Kidney (tissue), 13 donors: ENCODE measurements at regions not wholly inside any gene's neighbourhood (a gene's known extent, or its start where the extent isn't known, plus 50 kb on each side); places are given as distances from the start of the nearest gene placed in this dataset.

Experiments used
- DNase-seq, 5 donors: peaks; one replicate each; pipeline ENCODE4 v3.0.0-alpha.2; 2013 to 2020
- FAIRE-seq: peaks from 2 replicates; lab custom pipeline; 2012; peaks lifted over from hg19 to GRCh38; lab: Jason Lieb, UNC
- H3K27ac ChIP-seq, 2 donors: one replicate each; pipeline ENCODE4 v1.7.0; 2013; ENCODE audit warnings: low read depth in 2 of 2, low read length in 2 of 2, inconsistent platforms in 1 of 2
- H3K27me3 ChIP-seq: one replicate; pipeline ENCODE4 v1.7.1; 2013; ENCODE audit warnings: low read length, inconsistent platforms; ENCODE audit not compliant: control insufficient read depth, insufficient read depth
- H3K36me3 ChIP-seq, 3 donors: one replicate each; pipeline versions ENCODE4 v1.7.0 to v1.7.1; 2013; ENCODE audit warnings: low read length in 3 of 3, control low read depth in 1 of 3, inconsistent platforms in 1 of 3; ENCODE audit not compliant: insufficient read depth in 3 of 3, control insufficient read depth in 2 of 3
- H3K4me1 ChIP-seq, 3 donors: one replicate each; pipeline versions ENCODE4 v1.7.0 to v1.7.1; 2013; ENCODE audit warnings: low read length in 3 of 3, inconsistent platforms in 1 of 3, low read depth in 1 of 3; ENCODE audit not compliant: control insufficient read depth in 2 of 3, insufficient read depth in 2 of 3
- H3K4me3 ChIP-seq, 3 donors: one replicate each; pipeline versions ENCODE4 v1.7.0 to v1.8.1; 2013; ENCODE audit warnings: low read length in 3 of 3, control low read depth in 1 of 3, inconsistent platforms in 1 of 3
- H3K9ac ChIP-seq, 3 donors: one replicate each; pipeline versions ENCODE4 v1.7.0 to v1.7.1; 2013; ENCODE audit warnings: low read length in 3 of 3, control low read depth in 1 of 3, inconsistent platforms in 1 of 3
- H3K9me3 ChIP-seq, 3 donors: one replicate each; pipeline versions ENCODE4 v1.7.0 to v1.7.1; 2013; ENCODE audit warnings: low read length in 3 of 3, control low read depth in 1 of 3, inconsistent platforms in 1 of 3; ENCODE audit not compliant: control insufficient read depth in 2 of 3, insufficient read depth in 1 of 3
- CTCF ChIP-seq: IDR thresholded peaks from 3 replicates; pipeline ENCODE4 v1.5.1; 2012; ENCODE audit warnings: mild to moderate bottlenecking, moderate library complexity, borderline replicate concordance; ENCODE audit not compliant: insufficient read depth; ENCODE audit errors: extremely low read depth
- intact Hi-C: fragments of 100-400 bp; cut with DNase I; formaldehyde crosslinking; loops from one replicate; pipeline ENCODE4 v1.11.1; 2022
- donor health status: control.
- donor health status: control.
- donor health status: control.
- donor health status: control.
- donor health status: control.
- donor health status: DM: yes; HTN: yes; CAD: no.
- donor health status: Normal renal cell carcinoma (clear cell type).

- H3K27ac ChIP-seq = no peak overlapping the region
- H3K4me1 ChIP-seq = no peaks in the 10 kb centered on the region
- intact Hi-C loops = no loop called here
- H3K9me3 ChIP-seq = no peaks in the 10 kb centered on the region
- no peak overlapping the region for H3K9ac ChIP-seq
- H3K4me3 ChIP-seq = no peak overlapping the region
- no peak for TF ChIP-seq CTCF
- FAIRE-seq (no peak), DNase-seq (no peak)
- H3K36me3 ChIP-seq = no peaks in the 10 kb centered on the region
- no peaks in the 10 kb centered on the region for H3K27me3 ChIP-seq
These were observed 162.3 kb upstream of the CCDC68 start for GRCh38 chr18:55121397-55122170.

- intact Hi-C loops = no loop called here
- FAIRE-seq (no peak), DNase-seq (no peak)
- Histone ChIP-seq H3K9ac (no peak overlapping the region), H3K36me3 (no peaks in the 10 kb centered on the region), H3K9me3 (no peaks in the 10 kb centered on the region), H3K4me3 (no peak overlapping the region), H3K4me1 (no peaks in the 10 kb centered on the region), H3K27me3 (no peaks in the 10 kb centered on the region), H3K27ac (no peak overlapping the region)
- no peak for TF ChIP-seq CTCF
These were observed 161.6 kb upstream of the CCDC68 start for GRCh38 chr18:55120896-55121295.

- no peaks in the 10 kb centered on the region for H3K9me3 ChIP-seq
- H3K27me3 ChIP-seq = no peaks in the 10 kb centered on the region
- H3K9ac ChIP-seq = no peak overlapping the region
- FAIRE-seq = no peak
- TF ChIP-seq CTCF = no peak
- no peak overlapping the region for H3K27ac ChIP-seq
- intact Hi-C loops = no loop called here
- no peak for DNase-seq
- H3K4me3 ChIP-seq = no peak overlapping the region
- H3K4me1 ChIP-seq = no peaks in the 10 kb centered on the region
- no peaks in the 10 kb centered on the region for H3K36me3 ChIP-seq
These were observed 160.2 kb upstream of the CCDC68 start for GRCh38 chr18:55119434-55119833.

GRCh38 chr18:55119016-55119415 lies 159.8 kb upstream of the CCDC68 start:
- Histone ChIP-seq H3K27ac (no peak overlapping the region), H3K9me3 (no peaks in the 10 kb centered on the region), H3K36me3 (no peaks in the 10 kb centered on the region), H3K4me1 (no peaks in the 10 kb centered on the region), H3K4me3 (no peak overlapping the region), H3K9ac (no peak overlapping the region), H3K27me3 (no peaks in the 10 kb centered on the region)
- TF ChIP-seq CTCF = no peak
- FAIRE-seq (no peak), DNase-seq (no peak)
- intact Hi-C loops = no loop called here
